Activated naive CD8-positive, alpha-beta T cell (primary cell): ENCODE measurements at regions not wholly inside any gene's neighbourhood (a gene's known extent, or its start where the extent isn't known, plus 50 kb on each side); places are given as distances from the start of the nearest gene placed in this dataset.
A peak's percentile ranks its signal among the peaks of the same experiment; 100 is the strongest.

ENCODE experiments used
- H3K27ac Mint-ChIP-seq: one replicate; pipeline ENCODE4 v1.8.0; 2021; ENCODE audit warnings: mixed read lengths
- H3K27me3 Mint-ChIP-seq: one replicate; pipeline ENCODE4 v1.8.0; 2021; ENCODE audit warnings: mixed read lengths
- H3K36me3 Mint-ChIP-seq: one replicate; pipeline ENCODE4 v1.8.0; 2021; ENCODE audit warnings: mixed read lengths
- H3K4me1 Mint-ChIP-seq: one replicate; pipeline ENCODE4 v1.8.0; 2021; ENCODE audit warnings: low read depth, mixed read lengths
- H3K4me3 Mint-ChIP-seq: one replicate; pipeline ENCODE4 v1.8.0; 2021; ENCODE audit warnings: mild to moderate bottlenecking, mixed read lengths
- H3K9me3 Mint-ChIP-seq: one replicate; pipeline ENCODE4 v1.8.0; 2021; ENCODE audit warnings: low read depth, mixed read lengths

DNA sequence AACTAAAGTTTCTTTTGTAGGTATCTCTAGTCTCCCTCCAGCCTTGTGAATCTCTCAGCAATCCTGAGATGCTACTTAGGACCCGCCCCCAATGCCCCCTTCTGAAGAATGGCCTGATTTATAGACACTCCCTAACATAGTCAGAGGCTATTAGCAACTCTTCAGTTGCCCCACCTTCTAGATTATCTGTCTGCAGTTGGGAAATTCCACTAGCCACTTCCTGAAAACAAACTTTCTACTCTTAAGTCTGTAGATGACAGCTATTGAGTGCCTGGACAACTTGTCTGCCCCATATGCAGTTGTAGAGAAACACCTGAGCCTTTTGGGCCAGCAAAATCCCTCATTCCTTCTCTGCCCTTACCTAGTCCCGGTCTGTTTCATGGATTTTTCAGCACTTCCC is 188.2 kb upstream of the PREP start:
- Mint-ChIP-seq H3K27me3 (no peaks in the 10 kb centered on the region), H3K27ac (no peak overlapping the region), H3K4me1 (peaks cover 27% of the 10 kb centered on the region), H3K36me3 (no peaks in the 10 kb centered on the region), H3K4me3 (no peak overlapping the region), H3K9me3 (no peaks in the 10 kb centered on the region)

DNA sequence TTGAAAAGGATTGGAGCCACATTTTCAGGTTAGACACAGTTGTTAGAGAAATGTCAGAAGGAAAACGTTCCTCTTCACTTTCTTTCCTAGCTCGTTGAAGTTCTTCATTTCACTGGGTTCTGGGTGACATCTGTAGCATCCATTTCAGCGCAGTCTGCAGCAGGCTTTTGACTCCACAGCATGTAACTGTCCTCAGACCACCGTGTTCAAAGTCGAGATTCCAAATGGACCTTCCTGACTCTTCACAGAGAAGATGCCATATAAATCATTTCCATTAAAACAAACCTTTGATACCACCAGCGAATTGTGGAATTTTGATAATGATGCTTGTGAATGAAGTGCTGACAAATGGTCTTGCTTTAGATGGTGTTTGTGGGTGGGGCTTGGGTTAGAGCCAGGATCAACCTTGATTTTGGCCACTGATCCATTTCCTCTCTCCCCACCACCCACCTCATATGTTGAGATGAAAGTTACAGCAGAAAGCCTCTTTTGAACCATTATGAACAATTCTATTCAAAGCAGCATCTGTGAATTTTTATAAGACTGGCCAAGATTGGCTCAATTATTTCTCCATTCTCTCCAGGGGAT is 185.3 kb upstream of the PREP start:
- Mint-ChIP-seq H3K4me1 (peaks cover 27% of the 10 kb centered on the region), H3K36me3 (no peaks in the 10 kb centered on the region), H3K4me3 (peak overlapping the region; percentile 75), H3K9me3 (no peaks in the 10 kb centered on the region), H3K27ac (no peak overlapping the region), H3K27me3 (no peaks in the 10 kb centered on the region)

- no peaks in the 10 kb centered on the region for H3K27me3 Mint-ChIP-seq
- H3K36me3 Mint-ChIP-seq: no peaks in the 10 kb centered on the region
- H3K4me3 Mint-ChIP-seq: peak overlapping the region; percentile 75
- no peak overlapping the region for H3K27ac Mint-ChIP-seq
- no peaks in the 10 kb centered on the region for H3K9me3 Mint-ChIP-seq
- H3K4me1 Mint-ChIP-seq: peaks cover 27% of the 10 kb centered on the region
Observed at GRCh38 chr6:105587349-105588122, 184.7 kb upstream of the PREP start.

GRCh38 chr6:105578179-105578707 is 175.4 kb upstream of the PREP start:
- peaks cover 3% of the 10 kb centered on the region for H3K4me1 Mint-ChIP-seq
- no peak overlapping the region for H3K4me3 Mint-ChIP-seq
- no peak overlapping the region for H3K27ac Mint-ChIP-seq
- H3K27me3 Mint-ChIP-seq: peaks cover 3% of the 10 kb centered on the region
- H3K36me3 Mint-ChIP-seq: peaks cover 3% of the 10 kb centered on the region
- no peaks in the 10 kb centered on the region for H3K9me3 Mint-ChIP-seq

GRCh38 chr6:105573556-105573955 is 170.7 kb upstream of the PREP start:
- Mint-ChIP-seq H3K27me3 (peaks cover 3% of the 10 kb centered on the region), H3K9me3 (no peaks in the 10 kb centered on the region), H3K4me1 (peaks cover 3% of the 10 kb centered on the region), H3K4me3 (no peak overlapping the region), H3K27ac (no peak overlapping the region), H3K36me3 (no peaks in the 10 kb centered on the region)

DNA sequence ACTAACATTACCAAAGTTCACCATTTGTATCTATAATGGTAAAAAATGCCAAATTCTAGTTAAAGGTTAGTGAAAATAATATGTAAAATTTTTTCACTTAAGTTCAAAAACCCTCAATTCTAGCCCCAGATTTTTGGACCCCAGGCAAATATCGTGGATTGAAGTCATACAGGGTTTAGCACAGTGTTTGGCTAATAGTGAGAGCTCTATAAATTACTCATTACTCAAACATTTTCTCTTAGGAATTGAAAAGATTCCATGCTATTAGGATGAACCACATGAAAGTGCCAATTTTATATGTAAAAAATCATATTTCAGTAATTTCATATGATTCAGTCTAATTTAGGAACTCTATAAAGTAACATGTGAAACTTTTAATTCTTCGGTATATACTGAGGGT is 170.3 kb upstream of the PREP start:
- Mint-ChIP-seq H3K27me3 (peaks cover 3% of the 10 kb centered on the region), H3K9me3 (no peaks in the 10 kb centered on the region), H3K4me3 (no peak overlapping the region), H3K27ac (no peak overlapping the region), H3K4me1 (no peaks in the 10 kb centered on the region), H3K36me3 (no peaks in the 10 kb centered on the region)

DNA sequence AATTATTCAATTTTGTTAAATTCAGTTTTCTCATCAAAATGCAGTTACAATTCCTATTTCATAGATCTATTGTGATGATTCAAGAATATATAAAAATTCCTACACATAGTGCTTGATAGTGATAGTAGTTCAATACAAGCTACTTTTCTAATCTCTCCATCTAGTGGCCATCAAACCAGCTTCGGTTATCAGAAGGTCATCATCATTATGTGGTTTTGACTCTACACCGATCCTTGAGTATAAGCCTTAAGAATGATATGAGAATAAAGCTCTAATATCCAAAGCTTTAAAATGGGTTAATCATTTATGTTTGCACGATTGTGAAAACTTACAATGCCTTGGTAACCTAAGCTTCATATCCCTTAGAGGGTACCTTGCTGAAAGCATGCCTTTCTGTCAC is 167.5 kb upstream of the PREP start:
- H3K4me3 Mint-ChIP-seq: no peak overlapping the region
- H3K36me3 Mint-ChIP-seq: no peaks in the 10 kb centered on the region
- no peaks in the 10 kb centered on the region for H3K4me1 Mint-ChIP-seq
- H3K9me3 Mint-ChIP-seq: no peaks in the 10 kb centered on the region
- H3K27me3 Mint-ChIP-seq: peaks cover 3% of the 10 kb centered on the region
- H3K27ac Mint-ChIP-seq: no peak overlapping the region

GRCh38 chr6:105569706-105570105 is 166.8 kb upstream of the PREP start:
- Mint-ChIP-seq H3K4me1 (no peaks in the 10 kb centered on the region), H3K9me3 (no peaks in the 10 kb centered on the region), H3K27me3 (peaks cover 2% of the 10 kb centered on the region)

GRCh38 chr6:105568751-105569150 is 165.9 kb upstream of the PREP start:
- H3K27ac Mint-ChIP-seq: no peak overlapping the region
- H3K4me1 Mint-ChIP-seq: no peaks in the 10 kb centered on the region
- no peaks in the 10 kb centered on the region for H3K36me3 Mint-ChIP-seq
- H3K9me3 Mint-ChIP-seq: no peaks in the 10 kb centered on the region
- peaks cover 2% of the 10 kb centered on the region for H3K27me3 Mint-ChIP-seq
- no peak overlapping the region for H3K4me3 Mint-ChIP-seq

More at GRCh38 chr6:105569706-105570105, 166.8 kb upstream of the PREP start:
- Mint-ChIP-seq H3K4me3 (no peak overlapping the region), H3K27ac (no peak overlapping the region), H3K36me3 (no peaks in the 10 kb centered on the region)

GRCh38 chr6:105568142-105568541 is 165.3 kb upstream of the PREP start:
- H3K4me3 Mint-ChIP-seq: no peak overlapping the region
- H3K4me1 Mint-ChIP-seq: no peaks in the 10 kb centered on the region
- no peak overlapping the region for H3K27ac Mint-ChIP-seq
- no peaks in the 10 kb centered on the region for H3K36me3 Mint-ChIP-seq
- H3K9me3 Mint-ChIP-seq: peaks cover 1% of the 10 kb centered on the region
- peaks cover 2% of the 10 kb centered on the region for H3K27me3 Mint-ChIP-seq

DNA sequence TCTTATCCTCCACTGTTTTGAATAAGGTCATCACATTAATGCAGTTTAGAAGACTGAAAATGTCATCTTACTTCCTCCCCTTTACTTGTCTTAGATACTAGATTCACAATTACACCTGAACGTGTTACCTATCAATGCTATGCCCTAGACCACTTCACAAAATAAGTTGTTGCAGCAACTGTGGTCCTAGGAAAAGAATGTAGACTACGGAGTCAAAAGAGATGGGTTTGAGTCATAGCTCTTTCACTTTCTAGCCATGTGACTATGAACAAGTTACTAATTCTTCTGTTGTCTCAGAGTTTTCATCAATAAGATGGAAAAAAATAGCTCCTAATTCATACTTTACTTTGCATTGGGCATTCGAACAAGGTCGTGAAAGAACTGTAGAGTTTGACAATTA is 164.3 kb upstream of the PREP start:
- H3K36me3 Mint-ChIP-seq: no peaks in the 10 kb centered on the region
- H3K4me3 Mint-ChIP-seq: no peak overlapping the region
- no peaks in the 10 kb centered on the region for H3K4me1 Mint-ChIP-seq
- H3K27me3 Mint-ChIP-seq: peaks cover 2% of the 10 kb centered on the region
- H3K27ac Mint-ChIP-seq: no peak overlapping the region
- H3K9me3 Mint-ChIP-seq: peaks cover 9% of the 10 kb centered on the region

GRCh38 chr6:105566503-105566902 is 163.6 kb upstream of the PREP start:
- H3K4me3 Mint-ChIP-seq: no peak overlapping the region
- H3K27ac Mint-ChIP-seq: no peak overlapping the region
- no peaks in the 10 kb centered on the region for H3K36me3 Mint-ChIP-seq
- H3K9me3 Mint-ChIP-seq: peaks cover 9% of the 10 kb centered on the region
- no peaks in the 10 kb centered on the region for H3K4me1 Mint-ChIP-seq
- no peaks in the 10 kb centered on the region for H3K27me3 Mint-ChIP-seq

DNA sequence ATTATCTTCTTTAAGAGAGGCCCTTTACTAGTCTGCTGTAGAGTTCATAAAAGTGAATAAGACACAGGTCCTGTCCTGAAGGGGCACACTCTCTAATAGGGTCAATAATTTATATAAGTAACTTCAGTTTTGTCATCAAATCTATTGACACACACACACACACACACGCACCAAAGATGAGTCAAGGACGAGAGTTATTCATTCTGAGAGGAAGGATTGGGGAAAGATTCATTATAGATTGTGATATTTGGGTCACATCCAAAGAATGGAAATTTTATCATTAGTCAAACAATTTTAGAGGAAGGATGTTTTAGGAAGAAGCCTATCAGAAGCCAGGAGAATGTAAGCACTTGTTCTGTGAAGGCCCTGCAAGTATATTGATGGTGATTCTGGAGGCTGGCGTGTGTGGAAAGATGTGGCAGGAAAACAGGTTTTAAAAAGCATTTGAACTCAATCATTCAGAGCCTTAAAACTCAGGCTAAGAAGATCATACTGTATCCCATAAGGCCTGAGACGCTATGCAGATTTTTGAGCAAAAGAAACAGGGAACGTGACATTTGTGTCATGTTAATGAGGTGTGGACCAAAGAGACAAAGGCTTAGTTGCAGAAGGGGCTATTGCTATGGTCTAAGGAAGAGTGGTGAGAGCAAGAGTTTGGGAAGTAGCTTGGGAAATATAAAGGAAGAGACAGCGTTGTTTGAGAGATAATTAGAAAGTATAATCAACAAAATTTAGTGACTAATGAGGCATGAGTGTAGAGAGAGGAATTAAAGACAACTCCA is 161.4 kb upstream of the PREP start:
- H3K4me3 Mint-ChIP-seq: no peak overlapping the region
- peaks cover 9% of the 10 kb centered on the region for H3K9me3 Mint-ChIP-seq
- H3K36me3 Mint-ChIP-seq: no peaks in the 10 kb centered on the region
- H3K27me3 Mint-ChIP-seq: no peaks in the 10 kb centered on the region
- H3K4me1 Mint-ChIP-seq: no peaks in the 10 kb centered on the region
- H3K27ac Mint-ChIP-seq: no peak overlapping the region

DNA sequence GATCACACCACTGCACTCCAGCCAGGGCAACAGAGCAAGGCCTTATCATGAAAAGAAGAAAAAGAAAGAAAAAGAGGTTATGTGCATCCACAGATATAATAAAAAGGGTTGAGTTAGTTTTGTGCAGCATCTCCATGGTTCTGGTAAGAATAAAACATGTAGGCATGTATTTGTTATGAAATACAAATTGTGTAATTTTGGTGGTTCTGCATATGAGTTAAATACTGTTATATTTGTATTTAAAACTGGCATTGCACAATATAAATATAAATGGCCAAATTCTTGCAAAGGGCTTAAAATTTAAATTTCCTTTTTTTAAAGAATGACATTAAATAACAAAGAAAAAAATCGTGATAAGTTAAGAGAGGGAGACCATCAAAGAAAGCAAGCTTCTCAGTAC is 159.1 kb upstream of the PREP start:
- no peak overlapping the region for H3K4me3 Mint-ChIP-seq
- peaks cover 9% of the 10 kb centered on the region for H3K9me3 Mint-ChIP-seq
- H3K4me1 Mint-ChIP-seq: no peaks in the 10 kb centered on the region
- H3K27ac Mint-ChIP-seq: no peak overlapping the region
- no peaks in the 10 kb centered on the region for H3K36me3 Mint-ChIP-seq
- H3K27me3 Mint-ChIP-seq: no peaks in the 10 kb centered on the region

GRCh38 chr6:105561486-105561885 is 158.6 kb upstream of the PREP start:
- H3K27ac Mint-ChIP-seq: no peak overlapping the region
- H3K4me1 Mint-ChIP-seq: no peaks in the 10 kb centered on the region
- peaks cover 10% of the 10 kb centered on the region for H3K9me3 Mint-ChIP-seq
- H3K4me3 Mint-ChIP-seq: no peak overlapping the region
- no peaks in the 10 kb centered on the region for H3K27me3 Mint-ChIP-seq
- no peaks in the 10 kb centered on the region for H3K36me3 Mint-ChIP-seq
